IPS DF 6.9 (cell line): ENCODE measurements at regions not wholly inside any gene's neighbourhood (a gene's known extent, or its start where the extent isn't known, plus 50 kb on each side); places are given as distances from the start of the nearest gene placed in this dataset.

Experiments
- DNase-seq: peaks from one replicate; pipeline ENCODE4 v3.0.0-alpha.2; 2013; ENCODE audit warnings: low read depth, low spot score
- H3K27ac ChIP-seq: one replicate; pipeline ENCODE4 v1.5.1; 2013; ENCODE audit warnings: low read length, control low read depth
- H3K27me3 ChIP-seq: 2 replicates; pipeline ENCODE4 v1.6.1; 2013; ENCODE audit warnings: mild to moderate bottlenecking, low read length; ENCODE audit not compliant: control insufficient read depth, insufficient read depth
- H3K36me3 ChIP-seq: 2 replicates; pipeline ENCODE4 v1.6.1; 2013; ENCODE audit warnings: low read length; ENCODE audit not compliant: control insufficient read depth, insufficient read depth
- H3K4me1 ChIP-seq: 2 replicates; pipeline ENCODE4 v1.6.1; 2013; ENCODE audit warnings: low read length; ENCODE audit not compliant: control insufficient read depth, insufficient read depth
- H3K4me3 ChIP-seq: 2 replicates; pipeline ENCODE4 v1.5.1; 2013; ENCODE audit warnings: mild to moderate bottlenecking, low read length
- H3K9me3 ChIP-seq: 2 replicates; pipeline ENCODE4 v1.6.1; 2013; ENCODE audit warnings: low read length, inconsistent platforms; ENCODE audit not compliant: control insufficient read depth, insufficient read depth
- WGBS: extraction: QIAGEN DNeasy Blood & Tissue Kit; methylation state at CpG from one replicate; pipeline ENCODE4 v1.1.7; 2013; ENCODE audit warnings: mixed read lengths, missing lambda C conversion rate; ENCODE audit not compliant: insufficient read length, insufficient coverage; 5-methylcytosine and 5-hydroxymethylcytosine counted together

DNA sequence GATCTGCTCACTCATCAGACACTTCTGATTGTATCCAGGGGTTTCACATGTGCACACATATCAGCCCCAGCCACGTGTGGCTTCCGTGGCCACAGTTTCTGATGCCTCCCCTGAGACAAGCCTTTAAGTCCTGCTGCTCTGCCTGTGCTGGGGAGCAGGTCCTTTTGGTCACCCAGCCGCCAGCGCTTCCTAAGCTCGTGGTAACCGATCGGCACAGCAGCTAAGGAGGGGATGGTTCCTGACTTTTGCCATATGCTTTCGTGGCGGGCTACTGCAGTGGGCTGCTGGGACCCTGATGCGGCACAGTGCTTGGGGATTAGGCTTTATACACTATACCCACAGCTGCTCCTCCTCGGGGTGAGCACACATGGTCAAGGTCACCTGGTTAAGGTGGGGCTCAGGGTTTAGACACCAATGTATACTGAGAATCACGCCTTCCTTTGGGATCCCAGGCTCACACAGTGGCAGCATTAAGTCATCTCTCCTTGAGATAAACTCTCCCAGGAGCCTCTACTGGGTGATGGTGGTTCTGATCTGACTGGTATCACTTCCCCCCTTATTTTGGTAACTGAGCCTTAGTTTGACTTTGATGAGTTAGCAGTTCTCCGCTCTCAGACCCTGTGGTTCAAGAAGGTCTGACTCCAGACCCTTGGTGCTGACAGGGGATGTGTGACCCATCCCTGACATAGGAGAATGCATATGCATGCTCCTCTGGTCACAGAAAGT lies 85.9 kb upstream of the KCNG1 start:
- DNase-seq = no peak
- Histone ChIP-seq H3K9me3 (no peaks in the 10 kb centered on the region), H3K27ac (no peak overlapping the region), H3K4me3 (no peak overlapping the region), H3K27me3 (no peaks in the 10 kb centered on the region; the same call in 1 of the 2 replicates), H3K4me1 (no peaks in the 10 kb centered on the region), H3K36me3 (no peaks in the 10 kb centered on the region)
- WGBS = no CpG with 5 or more reads among the region's 13 CpGs

DNA sequence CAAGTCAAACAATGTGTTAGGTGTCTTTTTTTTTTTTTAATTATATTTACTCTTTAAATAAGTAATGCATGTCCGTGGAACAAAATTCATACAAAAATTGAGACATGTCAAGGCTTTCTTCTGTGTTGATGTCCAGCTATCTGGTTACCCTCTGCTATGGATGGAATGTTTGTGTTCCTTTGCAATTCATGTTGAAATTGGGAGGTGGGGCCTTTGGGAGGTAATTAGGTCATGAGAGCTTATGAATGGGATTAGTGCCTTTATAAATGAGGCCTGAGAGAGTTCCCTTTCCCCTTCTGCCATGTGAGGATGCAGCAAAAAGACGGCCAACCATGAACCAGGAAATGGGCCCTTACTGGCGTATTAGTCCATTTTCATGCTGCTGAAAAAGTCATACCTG lies 83.1 kb upstream of the KCNG1 start:
- H3K9me3 ChIP-seq = no peaks in the 10 kb centered on the region
- no peaks in the 10 kb centered on the region for H3K4me1 ChIP-seq
- H3K36me3 ChIP-seq = no peaks in the 10 kb centered on the region
- H3K27ac ChIP-seq = no peak overlapping the region
- WGBS = no CpG with 5 or more reads among the region's 3 CpGs
- no peaks in the 10 kb centered on the region; the same call in 1 of the 2 replicates for H3K27me3 ChIP-seq
- no peak overlapping the region for H3K4me3 ChIP-seq
- DNase-seq = no peak

DNA sequence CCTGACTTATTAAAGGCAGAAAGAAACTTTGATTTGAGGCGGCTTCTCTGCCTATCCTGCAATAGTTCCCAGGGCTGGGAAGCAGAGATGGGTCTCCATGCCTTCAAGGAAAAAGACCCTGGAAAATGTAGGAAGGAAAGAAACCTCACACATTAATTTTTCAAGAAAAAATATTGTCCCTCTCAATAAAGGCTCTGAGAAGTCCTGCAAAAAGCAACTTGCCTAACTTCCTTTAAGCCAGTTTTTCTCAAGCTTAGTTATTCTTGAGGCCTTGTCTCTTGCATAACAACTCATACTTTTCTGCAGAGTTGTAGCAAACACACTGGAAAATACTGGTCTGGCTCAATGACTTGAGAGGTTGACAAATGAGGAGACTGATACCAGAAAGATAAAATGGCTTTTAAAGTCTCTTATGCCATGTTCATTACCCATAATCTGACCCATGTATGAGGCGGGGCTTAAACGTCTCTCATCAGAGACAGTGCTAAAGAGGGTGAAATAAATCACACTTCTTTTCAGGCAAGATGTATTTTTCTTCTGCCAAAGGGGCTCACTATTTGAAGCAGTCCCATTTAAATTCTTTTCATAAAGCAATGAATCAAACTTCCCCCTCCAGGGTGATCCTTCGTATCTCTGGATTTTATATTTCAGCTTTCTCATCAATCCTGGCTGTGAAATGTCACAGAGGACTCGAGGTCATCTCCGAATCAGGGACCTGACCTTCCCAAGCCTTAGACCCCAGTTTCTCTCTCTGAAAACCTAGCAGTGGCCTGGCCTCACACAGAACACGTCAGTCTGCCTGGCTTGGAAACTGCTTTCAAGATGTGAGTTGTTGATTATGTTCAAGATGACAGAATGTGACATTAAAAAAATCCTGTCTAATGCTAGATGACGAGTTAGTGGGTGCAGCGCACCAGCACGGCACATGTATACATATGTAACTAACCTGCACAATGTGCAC lies 82.3 kb upstream of the KCNG1 start:
- Histone ChIP-seq H3K36me3 (no peaks in the 10 kb centered on the region), H3K9me3 (no peaks in the 10 kb centered on the region), H3K4me3 (no peak overlapping the region), H3K27me3 (no peaks in the 10 kb centered on the region; the same call in 1 of the 2 replicates), H3K4me1 (no peaks in the 10 kb centered on the region), H3K27ac (no peak overlapping the region)
- no peak for DNase-seq
- no CpG with 5 or more reads among the region's 10 CpGs for WGBS

DNA sequence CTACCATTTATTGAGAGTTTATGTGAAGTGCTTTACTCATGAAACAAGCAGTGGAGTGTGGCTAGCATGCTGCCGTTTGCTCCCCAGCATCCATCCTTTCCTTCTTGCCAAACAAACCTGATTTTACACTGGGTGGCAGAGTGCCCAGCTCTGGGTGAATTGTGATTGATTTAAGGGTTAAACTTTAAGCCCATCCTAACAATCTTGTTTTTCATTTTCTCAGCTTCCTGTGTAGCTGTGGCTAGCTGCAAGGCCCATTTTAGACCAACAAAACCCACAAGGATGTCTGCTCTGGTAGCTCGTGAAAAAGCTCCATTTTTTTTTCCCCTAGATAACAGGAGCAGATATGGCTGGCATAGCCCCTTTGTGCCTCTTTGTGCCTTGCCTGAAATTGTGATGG lies 77.7 kb upstream of the KCNG1 start:
- H3K27ac ChIP-seq = no peak overlapping the region
- no peaks in the 10 kb centered on the region for H3K4me1 ChIP-seq
- H3K36me3 ChIP-seq = no peaks in the 10 kb centered on the region
- H3K9me3 ChIP-seq = no peaks in the 10 kb centered on the region
- H3K27me3 ChIP-seq = no peaks in the 10 kb centered on the region
- H3K4me3 ChIP-seq = no peak overlapping the region
- no peak for DNase-seq
- no CpG with 5 or more reads among the region's 2 CpGs for WGBS

DNA sequence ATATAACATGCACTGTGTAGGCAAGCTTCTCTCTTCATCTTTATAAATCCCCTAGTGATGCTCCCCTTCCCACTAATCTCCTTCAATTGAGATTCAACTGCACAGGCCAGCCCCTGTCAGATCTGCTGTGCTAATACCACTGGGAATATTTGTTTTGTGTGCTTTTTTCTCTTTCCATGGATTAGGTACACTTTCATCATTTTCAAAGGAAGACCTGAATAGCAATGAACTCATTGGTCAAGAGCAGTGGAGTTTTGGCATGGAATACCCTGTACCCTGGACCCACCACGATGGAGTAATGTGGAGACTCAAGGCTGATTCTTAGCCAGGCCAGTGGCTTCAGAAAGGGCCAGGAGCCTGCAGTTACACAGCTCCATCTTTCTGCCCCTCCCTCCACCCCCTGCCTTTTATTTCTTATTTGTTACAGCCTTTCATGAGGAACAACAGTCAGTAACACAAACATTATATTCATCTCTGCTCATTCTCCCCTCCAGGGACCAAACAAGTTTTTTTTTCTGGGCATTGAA lies 75.4 kb upstream of the KCNG1 start:
- Histone ChIP-seq H3K9me3 (no peaks in the 10 kb centered on the region), H3K36me3 (no peaks in the 10 kb centered on the region), H3K27ac (no peak overlapping the region), H3K4me3 (no peak overlapping the region), H3K27me3 (no peaks in the 10 kb centered on the region), H3K4me1 (no peaks in the 10 kb centered on the region)
- WGBS = no CpG with 5 or more reads among the region's 1 CpG
- no peak for DNase-seq

DNA sequence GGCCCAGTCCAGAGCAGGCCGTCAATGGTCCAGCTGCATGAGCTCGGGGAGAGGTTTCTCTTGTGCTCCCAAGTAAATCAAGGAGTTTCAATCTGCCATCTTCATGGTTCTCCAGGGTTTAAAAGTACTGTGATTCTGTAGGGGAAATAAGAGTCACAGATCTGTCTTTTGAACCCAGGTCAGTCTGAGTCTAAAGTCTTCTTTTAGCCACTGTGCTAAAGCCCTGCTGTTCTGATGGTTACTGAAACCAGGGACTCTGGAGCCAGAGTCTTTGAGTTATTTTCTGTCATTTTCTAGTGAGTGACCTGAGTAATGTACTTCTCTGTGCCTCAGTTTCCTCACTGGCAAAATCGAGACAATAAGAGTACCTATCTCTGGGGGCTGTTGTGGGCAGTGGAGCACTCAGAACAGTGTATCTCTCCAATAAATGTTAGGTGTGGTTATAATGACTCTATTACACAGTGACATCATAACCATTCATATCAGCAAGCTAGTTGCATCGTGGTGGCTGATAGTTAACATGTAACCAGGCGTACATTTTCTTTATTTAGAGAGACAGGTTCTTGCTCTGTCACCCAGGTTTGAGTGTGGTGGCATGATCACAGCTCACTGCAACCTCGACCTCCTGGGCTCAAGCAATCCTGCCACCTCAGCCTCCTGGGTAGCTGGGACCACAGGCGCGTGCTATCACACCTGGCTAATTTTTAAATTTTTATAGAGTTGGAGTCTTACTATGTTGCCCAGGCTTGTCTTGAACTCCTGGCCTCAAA lies 74.6 kb upstream of the KCNG1 start:
- no peaks in the 10 kb centered on the region for H3K27me3 ChIP-seq
- WGBS = no CpG with 5 or more reads among the region's 8 CpGs
- DNase-seq = no peak

DNA sequence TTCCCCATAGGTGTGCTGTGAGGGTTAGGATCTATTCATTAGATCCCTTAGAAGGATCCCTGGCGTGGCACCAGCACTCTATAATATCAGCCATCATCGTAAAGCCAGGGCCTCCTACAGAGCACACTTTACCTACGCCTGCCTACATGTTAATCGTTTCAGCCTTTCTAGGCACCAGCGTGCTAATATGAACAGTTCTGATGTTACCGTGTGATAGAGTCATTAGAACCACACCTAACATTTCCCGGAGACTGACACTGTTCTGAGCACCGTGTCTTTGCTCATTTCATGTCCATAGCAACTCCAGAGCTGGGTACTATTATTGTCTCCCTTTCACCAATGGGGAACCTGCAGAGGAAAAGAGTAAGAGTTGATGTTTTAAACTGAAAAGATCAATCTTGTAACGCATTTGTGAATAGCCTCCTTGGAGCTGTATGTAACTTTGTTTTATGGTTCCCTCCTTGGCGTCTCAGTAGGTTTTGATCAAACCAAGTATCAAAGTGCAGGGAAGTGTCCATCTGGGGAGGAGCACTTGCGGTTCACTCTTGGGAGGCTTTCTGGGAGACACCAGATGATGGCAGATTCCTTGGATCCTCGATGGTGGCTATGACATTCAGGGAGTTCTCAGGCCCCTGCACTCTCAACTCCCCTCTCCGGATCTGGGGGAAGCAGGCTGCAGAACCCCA lies 73.8 kb upstream of the KCNG1 start:
- Histone ChIP-seq H3K4me3 (no peak overlapping the region; the same call in 1 of the 2 replicates), H3K36me3 (no peaks in the 10 kb centered on the region), H3K27ac (no peak overlapping the region), H3K27me3 (no peaks in the 10 kb centered on the region), H3K4me1 (no peaks in the 10 kb centered on the region), H3K9me3 (no peaks in the 10 kb centered on the region)
- no peak for DNase-seq
- no CpG with 5 or more reads among the region's 13 CpGs for WGBS

More for the DNA sequence above, 74.6 kb upstream of the KCNG1 start:
- Histone ChIP-seq H3K27ac (no peak overlapping the region), H3K4me3 (no peak overlapping the region), H3K4me1 (no peaks in the 10 kb centered on the region), H3K9me3 (no peaks in the 10 kb centered on the region), H3K36me3 (no peaks in the 10 kb centered on the region)

DNA sequence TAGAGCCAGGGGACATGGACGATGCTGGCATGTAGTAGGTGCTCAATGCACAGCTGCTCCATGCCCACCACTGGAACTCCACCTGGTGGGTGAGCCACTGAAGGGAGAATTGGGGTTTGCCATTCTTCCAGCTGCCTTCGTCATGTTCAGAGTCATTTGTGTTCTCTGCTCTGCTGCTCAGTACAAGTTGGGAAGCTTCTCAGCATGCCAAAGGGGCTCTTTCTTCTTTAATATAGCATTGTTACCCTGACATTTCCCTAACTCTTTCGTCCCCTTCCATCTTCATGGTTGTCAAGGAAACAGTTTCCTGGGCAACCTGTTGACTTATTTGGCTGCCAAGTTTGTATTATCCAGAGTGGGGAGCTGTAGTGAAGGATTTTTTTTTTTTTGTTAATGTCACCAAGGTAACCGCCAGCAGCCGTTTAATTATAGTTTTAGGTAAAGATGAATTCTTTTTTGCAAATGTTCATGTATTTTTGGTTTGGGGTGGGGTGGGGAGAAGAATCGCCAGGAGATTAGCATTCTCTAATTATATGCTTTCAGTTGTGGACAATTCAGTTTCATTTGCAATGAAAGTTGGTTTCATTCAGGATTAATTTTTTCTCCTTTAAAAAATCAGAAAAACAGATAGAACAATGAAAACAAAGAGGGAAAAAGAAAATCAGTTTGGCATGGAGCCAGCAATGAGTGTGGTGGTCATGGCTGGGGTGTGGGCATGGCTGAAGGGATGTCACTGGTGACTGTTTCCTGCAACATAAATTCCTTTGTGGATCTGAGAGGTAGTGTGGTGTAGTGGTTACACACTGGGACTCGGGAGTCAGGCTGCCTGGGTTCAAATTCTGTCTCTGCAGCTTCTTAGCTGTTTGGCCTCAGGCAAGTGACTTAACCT lies 73.0 kb upstream of the KCNG1 start:
- H3K9me3 ChIP-seq = no peaks in the 10 kb centered on the region
- H3K4me3 ChIP-seq = no peak overlapping the region
- no CpG with 5 or more reads among the region's 7 CpGs for WGBS
- no peaks in the 10 kb centered on the region for H3K4me1 ChIP-seq
- no peak for DNase-seq
- no peak overlapping the region for H3K27ac ChIP-seq
- no peaks in the 10 kb centered on the region for H3K27me3 ChIP-seq
- H3K36me3 ChIP-seq = no peaks in the 10 kb centered on the region

DNA sequence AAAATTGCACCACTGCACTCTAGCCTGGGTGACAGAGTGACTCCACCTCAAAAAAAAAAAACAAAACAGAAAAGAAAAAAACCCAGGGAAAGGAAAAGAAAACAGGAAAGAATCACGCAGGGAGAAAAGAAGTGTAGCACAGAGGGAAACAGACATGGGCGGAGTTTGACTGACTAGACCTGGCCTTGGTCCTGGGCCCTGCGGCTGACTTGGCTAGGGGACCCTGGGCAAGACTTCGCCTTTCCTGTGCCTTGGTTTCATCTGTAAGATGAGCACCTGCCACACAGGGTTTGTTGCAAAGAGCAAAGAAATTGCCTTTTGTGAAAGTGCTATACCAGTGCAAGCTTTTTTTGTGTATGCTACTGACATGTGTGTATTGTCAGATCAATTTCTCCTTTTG lies 71.3 kb upstream of the KCNG1 start:
- no peaks in the 10 kb centered on the region for H3K27me3 ChIP-seq
- no peak overlapping the region for H3K27ac ChIP-seq
- no peak overlapping the region for H3K4me3 ChIP-seq
- no peaks in the 10 kb centered on the region for H3K9me3 ChIP-seq
- no peaks in the 10 kb centered on the region for H3K36me3 ChIP-seq
- no peaks in the 10 kb centered on the region for H3K4me1 ChIP-seq
- DNase-seq = no peak
- no CpG with 5 or more reads among the region's 4 CpGs for WGBS
